H9 (cell line): ENCODE measurements at regions not wholly inside any gene's neighbourhood (a gene's known extent, or its start where the extent isn't known, plus 50 kb on each side); places are given as distances from the start of the nearest gene placed in this dataset.

ENCODE experiments used
- DNase-seq: peaks from one replicate; pipeline ENCODE4 v3.0.0-alpha.2; 2017
- H2AFZ ChIP-seq: one replicate; pipeline ENCODE4 v1.6.1; 2013; ENCODE audit warnings: mild to moderate bottlenecking, low read length, control low read depth, moderate library complexity
- H2AK5ac ChIP-seq: 2 replicates; pipeline ENCODE4 v1.6.1; 2013; ENCODE audit warnings: low read length, control low read depth, mixed read lengths; ENCODE audit not compliant: insufficient read length
- H2BK120ac ChIP-seq: one replicate; pipeline ENCODE4 v1.6.1; 2013; ENCODE audit warnings: low read depth, mild to moderate bottlenecking, low read length, control low read depth, inconsistent platforms; ENCODE audit not compliant: poor library complexity, severe bottlenecking
- H2BK12ac ChIP-seq: 2 replicates; pipeline ENCODE4 v1.6.1; 2013; ENCODE audit warnings: low read length, control low read depth, mixed read lengths, low read depth; ENCODE audit not compliant: insufficient read length
- H2BK15ac ChIP-seq: 2 replicates; pipeline ENCODE4 v1.6.1; 2013; ENCODE audit warnings: low read depth, low read length, control low read depth
- H2BK20ac ChIP-seq: one replicate; pipeline ENCODE4 v1.6.1; 2013; ENCODE audit warnings: low read depth, mild to moderate bottlenecking, low read length, control low read depth, inconsistent platforms; ENCODE audit not compliant: poor library complexity, severe bottlenecking
- H2BK5ac ChIP-seq: 2 replicates; pipeline ENCODE4 v1.6.1; 2013; ENCODE audit warnings: low read length, control low read depth, mixed read lengths; ENCODE audit not compliant: insufficient read length
- H3K14ac ChIP-seq: 2 replicates; pipeline ENCODE4 v1.6.1; 2013; ENCODE audit warnings: low read length, control low read depth; ENCODE audit not compliant: insufficient read depth
- H3K18ac ChIP-seq: 2 replicates; pipeline ENCODE4 v1.6.1; 2013; ENCODE audit warnings: low read depth, mild to moderate bottlenecking, mixed read lengths, low read length, control low read depth; ENCODE audit not compliant: insufficient read length
- H3K23ac ChIP-seq: 2 replicates; pipeline ENCODE4 v1.6.1; 2013; ENCODE audit warnings: low read length, control low read depth, mixed read lengths, low read depth; ENCODE audit not compliant: insufficient read length
- H3K23me2 ChIP-seq: 2 replicates; pipeline ENCODE4 v1.6.1; 2013; ENCODE audit warnings: low read depth, mild to moderate bottlenecking, mixed read lengths, low read length, control low read depth; ENCODE audit not compliant: insufficient read length, poor library complexity, severe bottlenecking
- H3K27ac ChIP-seq: 2 replicates; pipeline ENCODE4 v1.5.1; 2013; ENCODE audit warnings: low read length, control low read depth, mixed read lengths, low read depth; ENCODE audit not compliant: insufficient read length
- H3K27me3 ChIP-seq: 2 replicates; pipeline ENCODE4 v1.6.1; 2013; ENCODE audit warnings: low read length, control low read depth, inconsistent platforms; ENCODE audit not compliant: insufficient read depth
- H3K4ac ChIP-seq: 2 replicates; pipeline ENCODE4 v1.6.1; 2013; ENCODE audit warnings: low read depth, mild to moderate bottlenecking, control low read depth, inconsistent platforms, low read length, moderate library complexity
- H3K4me1 ChIP-seq: 2 replicates; pipeline ENCODE4 v1.6.1; 2013; ENCODE audit warnings: low read length, control low read depth, inconsistent platforms; ENCODE audit not compliant: insufficient read depth
- H3K4me2 ChIP-seq: 2 replicates; pipeline ENCODE4 v1.6.1; 2013; ENCODE audit warnings: low read length, control low read depth, mixed read lengths; ENCODE audit not compliant: insufficient read length, insufficient read depth
- H3K56ac ChIP-seq: 2 replicates; pipeline ENCODE4 v1.6.1; 2013; ENCODE audit warnings: low read depth, mild to moderate bottlenecking, mixed read lengths, low read length, control low read depth; ENCODE audit not compliant: insufficient read length
- H3K79me1 ChIP-seq: 2 replicates; pipeline ENCODE4 v1.6.1; 2013; ENCODE audit warnings: low read depth, mild to moderate bottlenecking, moderate library complexity, low read length, control low read depth, inconsistent platforms; ENCODE audit not compliant: insufficient read depth, poor library complexity, severe bottlenecking
- H3K79me2 ChIP-seq: 2 replicates; pipeline ENCODE4 v1.6.1; 2013; ENCODE audit warnings: low read length, control low read depth, inconsistent platforms; ENCODE audit not compliant: insufficient read depth
- H3K9ac ChIP-seq: 2 replicates; pipeline ENCODE4 v1.6.1; 2013; ENCODE audit warnings: low read length, control low read depth, mixed read lengths; ENCODE audit not compliant: insufficient read length; ENCODE audit errors: extremely low read depth
- H3K9me3 ChIP-seq: one replicate; pipeline ENCODE4 v1.6.1; 2013; ENCODE audit warnings: low read depth, low read length, inconsistent platforms; ENCODE audit not compliant: control insufficient read depth
- H3T11ph ChIP-seq: one replicate; pipeline ENCODE4 v1.6.1; 2013; ENCODE audit warnings: mild to moderate bottlenecking, low read length, control low read depth, inconsistent platforms
- H4K20me1 ChIP-seq: one replicate; pipeline ENCODE4 v1.6.1; 2013; ENCODE audit not compliant: control insufficient read depth, insufficient read length, insufficient read depth
- H4K5ac ChIP-seq: 2 replicates; pipeline ENCODE4 v1.6.1; 2013; ENCODE audit warnings: low read depth, mild to moderate bottlenecking, mixed read lengths, low read length, control low read depth; ENCODE audit not compliant: insufficient read length
- H4K8ac ChIP-seq: replicated peaks from 2 replicates; pipeline ENCODE4 v1.6.1; 2013; ENCODE audit warnings: low read length, control low read depth, mixed read lengths, low read depth; ENCODE audit not compliant: insufficient read length
- H4K91ac ChIP-seq: 2 replicates; pipeline ENCODE4 v1.6.1; 2013; ENCODE audit warnings: low read depth, mild to moderate bottlenecking, moderate library complexity, mixed read lengths, low read length, control low read depth; ENCODE audit not compliant: insufficient read length
- H3K27ac Mint-ChIP-seq, 3 experiments: 2 replicates in 2 of 3; 3 replicates in 1 of 3; pipeline ENCODE4 v1.8.0; 2020 to 2021; ENCODE audit warnings: mixed read lengths in 3 of 3, mild to moderate bottlenecking in 1 of 3, moderate library complexity in 1 of 3
- H3K27me3 Mint-ChIP-seq: 2 replicates; pipeline ENCODE4 v1.8.0; 2021; ENCODE audit warnings: low read depth, mild to moderate bottlenecking, moderate library complexity, mixed read lengths
- H3K36me3 Mint-ChIP-seq, 3 experiments: 2 replicates in 2 of 3; 3 replicates in 1 of 3; pipeline ENCODE4 v1.8.0; 2020 to 2021; ENCODE audit warnings: low read depth in 3 of 3, mixed read lengths in 3 of 3; ENCODE audit not compliant: insufficient read depth in 1 of 3
- H3K4me1 Mint-ChIP-seq, 2 experiments: 2 replicates each; pipeline ENCODE4 v1.8.0; 2020; ENCODE audit warnings: mixed read lengths in 2 of 2
- H3K4me3 Mint-ChIP-seq, 2 experiments: 2 replicates in 1 of 2; 3 replicates in 1 of 2; pipeline ENCODE4 v1.8.0; 2020 to 2021; ENCODE audit warnings: mild to moderate bottlenecking in 2 of 2, mixed read lengths in 2 of 2, moderate library complexity in 1 of 2
- H3K9me3 Mint-ChIP-seq, 2 experiments: 2 replicates in 1 of 2; 3 replicates in 1 of 2; pipeline ENCODE4 v1.8.0; 2020; ENCODE audit warnings: mild to moderate bottlenecking in 2 of 2, mixed read lengths in 2 of 2, moderate library complexity in 1 of 2
- WGBS: extraction: QIAGEN DNeasy Blood & Tissue Kit; methylation state at CpG from one replicate; pipeline ENCODE4 v1.1.7; 2013; ENCODE audit warnings: missing lambda C conversion rate, low lambda C conversion rate, mixed read lengths; ENCODE audit not compliant: insufficient read length; ENCODE audit errors: extremely low coverage; 5-methylcytosine and 5-hydroxymethylcytosine counted together
- TF ChIP-seq, protein P1 (sequence below): fragments of 200-600 bp; sonication (generic); conservative IDR thresholded peaks from 3 replicates; pipeline ENCODE4 v1.8.0; 2021; ENCODE audit warnings: antibody characterized with exemption, mild to moderate bottlenecking

GRCh38 chr3:81388191-81388590, 373.3 kb downstream of the GBE1 start:
- Histone ChIP-seq H2BK5ac (no peak overlapping the region), H2BK120ac (no peak overlapping the region), H3K79me2 (no peaks in the 10 kb centered on the region), H3K4me2 (no peak overlapping the region), H3K23me2 (no peaks in the 10 kb centered on the region), H3K18ac (no peak overlapping the region), H3T11ph (no peak overlapping the region), H4K91ac (no peak overlapping the region), H3K9me3 (no peaks in the 10 kb centered on the region), H4K5ac (no peak overlapping the region), H3K56ac (no peak overlapping the region), H4K20me1 (no peaks in the 10 kb centered on the region), H2BK20ac (no peak overlapping the region), H4K8ac (no peak overlapping the region), H2BK15ac (no peak overlapping the region), H2AFZ (no peak overlapping the region), H3K23ac (no peak overlapping the region), H3K27ac (no peak overlapping the region), H3K4ac (no peak overlapping the region), H3K79me1 (no peaks in the 10 kb centered on the region), H3K4me1 (peaks cover 2% of the 10 kb centered on the region; the same call in 1 of the 2 replicates), H2AK5ac (no peak overlapping the region), H3K27me3 (no peaks in the 10 kb centered on the region), H3K14ac (no peak overlapping the region), H2BK12ac (no peak overlapping the region), H3K9ac (no peak overlapping the region)
- TF ChIP-seq, protein P1, sequence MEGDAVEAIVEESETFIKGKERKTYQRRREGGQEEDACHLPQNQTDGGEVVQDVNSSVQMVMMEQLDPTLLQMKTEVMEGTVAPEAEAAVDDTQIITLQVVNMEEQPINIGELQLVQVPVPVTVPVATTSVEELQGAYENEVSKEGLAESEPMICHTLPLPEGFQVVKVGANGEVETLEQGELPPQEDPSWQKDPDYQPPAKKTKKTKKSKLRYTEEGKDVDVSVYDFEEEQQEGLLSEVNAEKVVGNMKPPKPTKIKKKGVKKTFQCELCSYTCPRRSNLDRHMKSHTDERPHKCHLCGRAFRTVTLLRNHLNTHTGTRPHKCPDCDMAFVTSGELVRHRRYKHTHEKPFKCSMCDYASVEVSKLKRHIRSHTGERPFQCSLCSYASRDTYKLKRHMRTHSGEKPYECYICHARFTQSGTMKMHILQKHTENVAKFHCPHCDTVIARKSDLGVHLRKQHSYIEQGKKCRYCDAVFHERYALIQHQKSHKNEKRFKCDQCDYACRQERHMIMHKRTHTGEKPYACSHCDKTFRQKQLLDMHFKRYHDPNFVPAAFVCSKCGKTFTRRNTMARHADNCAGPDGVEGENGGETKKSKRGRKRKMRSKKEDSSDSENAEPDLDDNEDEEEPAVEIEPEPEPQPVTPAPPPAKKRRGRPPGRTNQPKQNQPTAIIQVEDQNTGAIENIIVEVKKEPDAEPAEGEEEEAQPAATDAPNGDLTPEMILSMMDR: no peak
- Mint-ChIP-seq H3K27ac (no peak overlapping the region), H3K36me3 (no peaks in the 10 kb centered on the region), H3K27me3 (no peaks in the 10 kb centered on the region), H3K4me3 (no peak overlapping the region), H3K9me3 (no peaks in the 10 kb centered on the region), H3K4me1 (peaks cover 4 to 5% of the 10 kb centered on the region in 2 experiments; a peak in 2 of 4 replicates)
- no CpG with 5 or more reads among the region's 4 CpGs for WGBS
- no peak for DNase-seq
